Mucosa of rectum (tissue), 2 donors: ENCODE measurements at regions not wholly inside any gene's neighbourhood (a gene's known extent, or its start where the extent isn't known, plus 50 kb on each side); places are given as distances from the start of the nearest gene placed in this dataset.

Source experiments
- H3K27ac ChIP-seq, 2 donors: one replicate each; pipeline ENCODE4 v1.7.0; 2013; ENCODE audit warnings: inconsistent platforms in 2 of 2, low read depth in 2 of 2, low read length in 2 of 2
- H3K27me3 ChIP-seq, 2 donors: one replicate each; pipeline ENCODE4 v1.7.0; 2013; ENCODE audit warnings: low read length in 2 of 2; ENCODE audit not compliant: control insufficient read depth in 2 of 2, insufficient read depth in 2 of 2
- H3K36me3 ChIP-seq, 2 donors: one replicate each; pipeline ENCODE4 v1.7.0; 2013; ENCODE audit warnings: low read length in 2 of 2; ENCODE audit not compliant: control insufficient read depth in 2 of 2, insufficient read depth in 2 of 2
- H3K4me1 ChIP-seq, 2 donors: one replicate each; pipeline ENCODE4 v1.7.0; 2013; ENCODE audit warnings: low read length in 2 of 2, mild to moderate bottlenecking in 1 of 2; ENCODE audit not compliant: control insufficient read depth in 2 of 2, insufficient read depth in 2 of 2
- H3K4me3 ChIP-seq, 2 donors: one replicate each; pipeline ENCODE4 v1.7.0; 2013; ENCODE audit warnings: low read length in 2 of 2
- H3K9ac ChIP-seq, 2 donors: one replicate each; pipeline ENCODE4 v1.7.0; 2013; ENCODE audit warnings: low read length in 2 of 2, low read depth in 1 of 2, mild to moderate bottlenecking in 1 of 2
- H3K9me3 ChIP-seq, 2 donors: one replicate each; pipeline ENCODE4 v1.7.0; 2013; ENCODE audit warnings: low read length in 2 of 2; ENCODE audit not compliant: control insufficient read depth in 2 of 2
- donor health status: healthy.
- donor health status: Normal muscosa, but diverticular disease.

- no peak overlapping the region for H3K4me3 ChIP-seq
- H3K9ac ChIP-seq: no peak overlapping the region
- H3K9me3 ChIP-seq: no peaks in the 10 kb centered on the region
- H3K36me3 ChIP-seq: no peaks in the 10 kb centered on the region
- no peaks in the 10 kb centered on the region for H3K27me3 ChIP-seq
- no peak overlapping the region for H3K27ac ChIP-seq
- no peaks in the 10 kb centered on the region for H3K4me1 ChIP-seq
These were observed 442.6 kb upstream of the LRATD1 start for GRCh38 chr2:14189929-14190328.

- Histone ChIP-seq H3K4me3 (no peak overlapping the region), H3K9me3 (no peaks in the 10 kb centered on the region), H3K36me3 (no peaks in the 10 kb centered on the region), H3K4me1 (no peaks in the 10 kb centered on the region), H3K27me3 (no peaks in the 10 kb centered on the region), H3K27ac (no peak overlapping the region), H3K9ac (no peak overlapping the region)
These were observed 438.3 kb upstream of the LRATD1 start for GRCh38 chr2:14194233-14194632.

GRCh38 chr2:14197293-14197692 lies 435.2 kb upstream of the LRATD1 start:
- Histone ChIP-seq H3K9me3 (no peaks in the 10 kb centered on the region), H3K4me1 (no peaks in the 10 kb centered on the region), H3K4me3 (no peak overlapping the region), H3K9ac (no peak overlapping the region), H3K27me3 (no peaks in the 10 kb centered on the region), H3K27ac (no peak overlapping the region), H3K36me3 (no peaks in the 10 kb centered on the region)

GRCh38 chr2:14199040-14199439 lies 433.5 kb upstream of the LRATD1 start:
- Histone ChIP-seq H3K36me3 (no peaks in the 10 kb centered on the region), H3K27me3 (no peaks in the 10 kb centered on the region), H3K9ac (no peak overlapping the region), H3K4me3 (no peak overlapping the region), H3K27ac (no peak overlapping the region), H3K9me3 (no peaks in the 10 kb centered on the region), H3K4me1 (no peaks in the 10 kb centered on the region)

GRCh38 chr2:14219306-14219705 lies 413.2 kb upstream of the LRATD1 start:
- H3K9ac ChIP-seq: no peak overlapping the region

GRCh38 chr2:14220101-14220500 lies 412.4 kb upstream of the LRATD1 start:
- no peaks in the 10 kb centered on the region for H3K9me3 ChIP-seq
- no peaks in the 10 kb centered on the region for H3K4me1 ChIP-seq
- no peak overlapping the region for H3K4me3 ChIP-seq
- H3K9ac ChIP-seq: no peak overlapping the region
- H3K36me3 ChIP-seq: no peaks in the 10 kb centered on the region
- H3K27ac ChIP-seq: no peak overlapping the region
- H3K27me3 ChIP-seq: no peaks in the 10 kb centered on the region

More at GRCh38 chr2:14219306-14219705, 413.2 kb upstream of the LRATD1 start:
- H3K27me3 ChIP-seq: no peaks in the 10 kb centered on the region
- no peaks in the 10 kb centered on the region for H3K9me3 ChIP-seq
- H3K4me1 ChIP-seq: no peaks in the 10 kb centered on the region
- no peak overlapping the region for H3K27ac ChIP-seq
- no peak overlapping the region for H3K4me3 ChIP-seq
- no peaks in the 10 kb centered on the region for H3K36me3 ChIP-seq

- Histone ChIP-seq H3K27me3 (no peaks in the 10 kb centered on the region), H3K4me1 (no peaks in the 10 kb centered on the region), H3K36me3 (no peaks in the 10 kb centered on the region), H3K9me3 (no peaks in the 10 kb centered on the region), H3K27ac (no peak overlapping the region), H3K4me3 (no peak overlapping the region), H3K9ac (no peak overlapping the region)
These were observed 411.1 kb upstream of the LRATD1 start for GRCh38 chr2:14221466-14221865.

- no peak overlapping the region for H3K9ac ChIP-seq
- no peaks in the 10 kb centered on the region for H3K27me3 ChIP-seq
- H3K36me3 ChIP-seq: no peaks in the 10 kb centered on the region
- no peak overlapping the region for H3K27ac ChIP-seq
- H3K9me3 ChIP-seq: no peaks in the 10 kb centered on the region
- H3K4me3 ChIP-seq: no peak overlapping the region
- H3K4me1 ChIP-seq: no peaks in the 10 kb centered on the region
These were observed 408.9 kb upstream of the LRATD1 start for GRCh38 chr2:14223576-14223975.

- no peak overlapping the region for H3K4me3 ChIP-seq
These were observed 401.1 kb upstream of the LRATD1 start for GRCh38 chr2:14231391-14231898.

GRCh38 chr2:14232217-14232616 lies 400.3 kb upstream of the LRATD1 start:
- Histone ChIP-seq H3K4me3 (no peak overlapping the region), H3K27ac (no peak overlapping the region), H3K36me3 (no peaks in the 10 kb centered on the region), H3K9ac (no peak overlapping the region), H3K9me3 (no peaks in the 10 kb centered on the region), H3K4me1 (no peaks in the 10 kb centered on the region), H3K27me3 (no peaks in the 10 kb centered on the region)

More at GRCh38 chr2:14231391-14231898, 401.1 kb upstream of the LRATD1 start:
- no peak overlapping the region for H3K9ac ChIP-seq
- H3K27me3 ChIP-seq: no peaks in the 10 kb centered on the region
- no peaks in the 10 kb centered on the region for H3K9me3 ChIP-seq
- no peaks in the 10 kb centered on the region for H3K36me3 ChIP-seq
- H3K27ac ChIP-seq: no peak overlapping the region
- H3K4me1 ChIP-seq: no peaks in the 10 kb centered on the region

GRCh38 chr2:14234911-14235310 lies 397.6 kb upstream of the LRATD1 start:
- no peak overlapping the region for H3K4me3 ChIP-seq
- no peaks in the 10 kb centered on the region for H3K27me3 ChIP-seq
- no peaks in the 10 kb centered on the region for H3K4me1 ChIP-seq
- H3K9me3 ChIP-seq: no peaks in the 10 kb centered on the region
- H3K36me3 ChIP-seq: no peaks in the 10 kb centered on the region
- H3K9ac ChIP-seq: no peak overlapping the region
- no peak overlapping the region for H3K27ac ChIP-seq
